HG03342 (cell line): ENCODE measurements at regions not wholly inside any gene's neighbourhood (a gene's known extent, or its start where the extent isn't known, plus 50 kb on each side); places are given as distances from the start of the nearest gene placed in this dataset.
"Not testable (repeated sequence)": the region's sequence is repeated elsewhere in the genome, so short reads cannot be mapped to it uniquely, and the experiment has no call there.

Experiments used
- ATAC-seq: cut with Tn5 transposase; IDR thresholded peaks from one replicate; pipeline ENCODE4 v1.9.1; 2021; ENCODE audit warnings: mild to moderate bottlenecking, moderate library complexity; ENCODE audit not compliant: unreplicated experiment

- no peak for ATAC-seq
These were observed 211.6 kb downstream of the MSX2 start for GRCh38 chr5:174935854-174936474.

- not testable (repeated sequence) for ATAC-seq
These were observed 206.7 kb downstream of the MSX2 start for GRCh38 chr5:174931033-174931432.

GRCh38 chr5:174925586-174925985, 201.2 kb downstream of the MSX2 start:
- ATAC-seq, result no peak

GRCh38 chr5:174922955-174923354, 198.6 kb downstream of the MSX2 start:
- no peak for ATAC-seq

- ATAC-seq, result no peak
These were observed 196.6 kb downstream of the MSX2 start for GRCh38 chr5:174920906-174921550.

GRCh38 chr5:174919351-174919750, 195.0 kb downstream of the MSX2 start:
- no peak for ATAC-seq

GRCh38 chr5:174918655-174919054, 194.3 kb downstream of the MSX2 start:
- no peak for ATAC-seq

- no peak for ATAC-seq
These were observed 193.7 kb downstream of the MSX2 start for GRCh38 chr5:174917976-174918554.

- ATAC-seq, result not testable (repeated sequence)
These were observed 193.1 kb downstream of the MSX2 start for GRCh38 chr5:174917435-174917834.

GRCh38 chr5:174916924-174917323, 192.5 kb downstream of the MSX2 start:
- ATAC-seq, result not testable (repeated sequence)

- no peak for ATAC-seq
These were observed 191.8 kb downstream of the MSX2 start for GRCh38 chr5:174916227-174916626.

- ATAC-seq, result no peak
These were observed 186.7 kb downstream of the MSX2 start for GRCh38 chr5:174911118-174911517.

GRCh38 chr5:174910245-174910737, 185.9 kb downstream of the MSX2 start:
- ATAC-seq, result peak; percentile 96

- no peak for ATAC-seq
These were observed 178.9 kb downstream of the MSX2 start for GRCh38 chr5:174903172-174903732.

- ATAC-seq, result no peak
These were observed 177.0 kb downstream of the MSX2 start for GRCh38 chr5:174901336-174901735.

GRCh38 chr5:174900240-174900865, 176.0 kb downstream of the MSX2 start:
- ATAC-seq, result no peak

- ATAC-seq, result no peak
These were observed 173.0 kb downstream of the MSX2 start for GRCh38 chr5:174897281-174897950.

- ATAC-seq, result no peak
These were observed 171.0 kb downstream of the MSX2 start for GRCh38 chr5:174895360-174895759.

- no peak for ATAC-seq
These were observed 168.4 kb downstream of the MSX2 start for GRCh38 chr5:174892742-174893141.

- not testable (repeated sequence) for ATAC-seq
These were observed 156.2 kb downstream of the MSX2 start for GRCh38 chr5:174880412-174881200.
